NCI-H345 treated with DMSO at 0.1 percent for 48 hours (cell line): ENCODE measurements at regions not wholly inside any gene's neighbourhood (a gene's known extent, or its start where the extent isn't known, plus 50 kb on each side); places are given as distances from the start of the nearest gene placed in this dataset.
A peak's percentile ranks its signal among the peaks of the same experiment; 100 is the strongest.
"Not testable (repeated sequence)": the region's sequence is repeated elsewhere in the genome, so short reads cannot be mapped to it uniquely, and the experiment has no call there.

ENCODE experiments used
- DNase-seq: peaks from one replicate; lab custom pipeline; 2025; ENCODE audit not compliant: unreplicated experiment; lab: John Stamatoyannopoulos, UW

DNA sequence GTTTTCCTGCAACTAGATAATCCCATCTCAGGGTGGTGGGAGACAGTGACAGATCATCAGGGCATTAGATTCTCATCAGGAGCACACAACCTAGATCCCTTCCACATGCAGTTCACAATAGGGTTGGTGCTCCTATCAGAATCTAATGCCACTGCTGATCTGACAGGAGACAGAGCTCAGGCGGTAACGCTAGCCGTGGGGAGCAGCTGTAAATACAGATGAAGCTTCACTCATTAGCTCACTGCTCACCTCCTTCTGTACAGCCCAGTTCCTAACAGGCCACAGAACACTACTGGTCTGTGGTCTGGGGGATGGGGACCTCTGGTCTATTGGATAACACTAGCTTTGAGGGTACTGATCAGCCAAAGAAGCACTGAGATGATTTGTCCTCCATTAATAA, 66.6 kb upstream of the ZNF195 start:
- not testable (repeated sequence) for DNase-seq

DNA sequence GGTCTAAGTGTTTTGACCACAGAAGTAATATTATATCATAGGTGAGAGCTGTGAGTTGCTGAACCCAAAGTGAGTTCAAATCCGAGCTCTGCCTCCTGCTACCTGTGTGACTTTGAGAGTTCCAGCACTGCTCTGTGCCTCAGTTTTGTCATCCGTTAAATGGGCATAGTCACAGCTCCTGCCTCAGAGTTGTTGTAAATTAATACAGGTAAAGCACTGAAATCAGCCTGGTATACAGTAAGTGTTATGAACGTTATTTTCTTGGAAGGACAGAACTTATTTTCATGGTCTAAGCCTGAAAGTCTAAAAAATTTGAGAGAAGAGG, 65.4 kb upstream of the ZNF195 start:
- DNase-seq: not testable (repeated sequence)

DNA sequence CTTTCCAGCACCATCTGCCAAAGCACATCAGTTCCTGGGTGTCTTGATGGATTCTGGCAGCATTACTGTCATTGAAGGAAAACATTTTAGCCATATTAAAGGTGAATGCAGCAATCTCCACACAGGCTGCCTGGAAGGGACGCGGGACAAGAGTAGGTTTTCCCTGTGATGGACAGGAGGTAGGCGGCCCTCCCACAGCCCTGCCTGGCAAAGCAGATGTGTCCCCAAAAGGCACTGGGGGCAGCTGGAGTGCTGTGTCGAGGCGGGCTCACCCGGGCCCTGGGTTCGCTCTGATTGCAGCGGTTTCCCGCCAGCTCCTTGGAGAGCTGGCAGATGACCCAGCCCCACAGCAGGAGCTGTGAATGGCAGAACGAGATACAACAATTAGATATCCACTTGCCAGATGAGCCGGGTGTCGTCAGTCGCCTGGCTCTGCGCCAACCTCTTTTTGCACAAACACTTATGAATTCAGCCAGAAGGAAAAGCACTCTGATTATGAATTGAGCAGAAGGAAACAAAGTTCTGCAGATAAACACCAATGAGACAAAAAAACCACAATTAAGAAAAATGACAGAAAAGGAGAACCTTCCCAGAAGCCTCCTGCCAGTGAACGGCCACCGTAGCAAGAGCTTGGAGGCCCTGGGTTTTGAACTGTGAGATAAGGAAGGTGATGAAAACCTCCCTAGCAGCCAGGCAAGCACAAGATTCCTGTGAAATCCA, 64.9 kb upstream of the ZNF195 start:
- DNase-seq: peak; percentile 52

DNA sequence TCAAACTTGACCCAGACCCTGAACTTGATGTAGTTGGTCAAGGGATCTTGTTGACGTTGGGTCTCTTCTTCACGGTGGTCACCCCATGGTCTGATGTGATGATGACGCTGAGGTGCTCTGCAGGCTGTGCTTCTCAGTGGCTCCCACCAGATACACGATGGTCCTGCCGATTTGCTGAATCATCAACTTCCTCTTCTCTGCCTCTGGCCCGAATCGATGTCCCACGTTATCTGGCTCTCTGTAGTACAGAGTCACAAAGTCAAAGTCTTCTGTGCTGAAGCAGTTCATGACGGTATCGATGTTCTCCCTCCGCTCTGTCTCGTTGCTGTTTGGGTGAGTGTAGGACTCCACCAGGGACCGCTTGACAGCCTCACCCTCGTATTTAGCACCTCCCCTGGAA, 58.5 kb upstream of the ZNF195 start:
- DNase-seq: not testable (repeated sequence)

DNA sequence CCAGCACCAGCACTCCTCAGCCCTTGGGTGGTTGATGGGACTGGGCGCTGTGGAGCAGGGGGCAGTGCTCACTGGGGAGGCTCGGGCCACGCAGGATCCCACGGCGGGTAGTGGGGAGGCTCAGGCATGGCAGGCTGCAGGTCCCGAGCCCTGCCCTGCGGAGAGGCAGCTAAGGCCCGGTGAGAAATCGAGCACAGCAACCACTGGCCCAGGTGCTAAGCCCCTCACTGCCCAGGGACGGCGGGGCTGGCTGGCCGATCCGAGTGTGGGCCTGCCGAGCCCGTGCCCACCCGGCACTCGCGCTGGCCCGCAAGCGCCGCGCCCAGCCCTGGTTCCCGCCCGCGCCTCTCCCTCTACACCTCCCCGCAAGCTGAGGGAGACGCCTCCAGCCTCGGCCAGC, 56.0 kb upstream of the ZNF195 start:
- no peak for DNase-seq

DNA sequence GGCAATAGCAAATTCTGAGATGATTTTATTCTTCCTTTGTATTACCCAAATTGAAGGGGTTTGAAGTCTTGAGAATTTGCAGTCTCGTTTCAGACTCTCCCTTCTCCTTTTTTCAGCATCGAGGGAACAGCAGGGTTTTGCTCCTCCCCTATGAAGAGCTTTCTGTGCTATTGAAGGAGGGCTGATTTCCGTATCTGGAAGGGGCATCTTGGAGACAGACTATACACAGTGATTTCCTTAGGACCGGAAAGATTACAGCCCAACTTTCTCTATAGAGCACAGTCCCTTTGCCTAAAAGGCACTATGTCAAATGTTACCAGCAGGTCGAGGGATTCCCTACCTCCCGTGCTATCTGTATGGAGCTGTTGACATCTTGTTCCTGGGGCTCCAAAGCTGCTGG, 50.2 kb upstream of the ZNF195 start:
- not testable (repeated sequence) for DNase-seq
